PC-3 (cell line): ENCODE measurements at regions not wholly inside any gene's neighbourhood (a gene's known extent, or its start where the extent isn't known, plus 50 kb on each side); places are given as distances from the start of the nearest gene placed in this dataset.

Source experiments
- ATAC-seq: fragments of 200-7000 bp; cut with Tn5 transposase; 2 replicates; pipeline ENCODE4 v1.9.1; 2020; ENCODE audit warnings: mild to moderate bottlenecking, moderate library complexity
- BruUV-seq: library from RNA; stranded (reverse); fragments of 400-500 nt; replicated peaks from 2 replicates; lab custom pipeline; 2021; lab: Mats Ljungman, UMichigan
- CTCF ChIA-PET: fragments of 300-600 bp; sonication (Branson Sonifier 250); formaldehyde crosslinking; loops from one replicate; lab custom pipeline; 2022; ENCODE audit warnings: antibody characterized with exemption; lab: Charles Lee
- POLR2A ChIA-PET: fragments of 300-600 bp; sonication (Branson Sonifier 250); formaldehyde crosslinking; loops from one replicate; lab custom pipeline; 2022; ENCODE audit warnings: antibody characterized with exemption; ENCODE audit not compliant: unreplicated experiment; lab: Charles Lee
- DNase-seq: peaks from one replicate; pipeline ENCODE4 v3.0.0-alpha.2; 2015
- H2AFZ ChIP-seq: fragments of 300-600 bp; sonication (generic); 2 replicates; pipeline ENCODE4 v1.6.0; 2016; ENCODE audit warnings: antibody characterized with exemption, low read length
- H3F3A ChIP-seq: fragments of 300-600 bp; sonication (generic); one replicate; pipeline ENCODE4 v1.6.0; 2017; ENCODE audit warnings: antibody characterized with exemption, low read length, control low read depth, mild to moderate bottlenecking; ENCODE audit not compliant: unreplicated experiment
- H3K27ac ChIP-seq: fragments of 300-600 bp; sonication (generic); 2 replicates; pipeline ENCODE4 v1.5.1; 2016; ENCODE audit warnings: mild to moderate bottlenecking, low read length
- H3K27me3 ChIP-seq: fragments of 300-600 bp; sonication (generic); 2 replicates; pipeline ENCODE4 v1.6.1; 2016; ENCODE audit warnings: low read length, mixed read lengths
- H3K36me3 ChIP-seq: fragments of 300-600 bp; sonication (generic); 2 replicates; pipeline ENCODE4 v1.6.1; 2016; ENCODE audit warnings: low read depth, mixed run types, low read length, mixed read lengths
- H3K4me1 ChIP-seq: fragments of 300-600 bp; sonication (generic); 2 replicates; pipeline ENCODE4 v1.5.1; 2016; ENCODE audit warnings: low read length; ENCODE audit not compliant: insufficient read depth
- H3K4me2 ChIP-seq: fragments of 300-600 bp; sonication (generic); 2 replicates; pipeline ENCODE4 v1.6.0; 2016; ENCODE audit warnings: low read length
- H3K4me3 ChIP-seq: fragments of 300-600 bp; sonication (generic); 2 replicates; pipeline ENCODE4 v1.5.1; 2016; ENCODE audit warnings: mild to moderate bottlenecking, low read length, mixed read lengths
- H3K79me2 ChIP-seq: fragments of 300-600 bp; sonication (generic); 2 replicates; pipeline ENCODE4 v1.6.1; 2017; ENCODE audit warnings: low read length, mixed read lengths
- H3K9ac ChIP-seq: fragments of 300-600 bp; sonication (generic); 2 replicates; pipeline ENCODE4 v1.6.0; 2016; ENCODE audit warnings: mild to moderate bottlenecking, low read length
- H3K9me2 ChIP-seq: fragments of 300-600 bp; sonication (generic); replicated peaks from 2 replicates; pipeline ENCODE4 v1.6.1; 2016; ENCODE audit warnings: mixed run types, low read length, mixed read lengths
- H3K9me3 ChIP-seq: fragments of 300-600 bp; sonication (generic); 2 replicates; pipeline ENCODE4 v1.6.1; 2016; ENCODE audit warnings: low read length, mixed read lengths
- H4K20me1 ChIP-seq: fragments of 300-600 bp; sonication (generic); 2 replicates; pipeline ENCODE4 v1.6.1; 2016; ENCODE audit warnings: low read length, mixed read lengths
- EZH2 ChIP-seq: fragments of 300-600 bp; sonication (generic); IDR thresholded peaks from one replicate; pipeline ENCODE4 v1.6.1; 2017; ENCODE audit warnings: antibody characterized with exemption, mild to moderate bottlenecking, low read length; ENCODE audit not compliant: unreplicated experiment
- EZH2phosphoT487 ChIP-seq: fragments of 300-600 bp; sonication (generic); IDR thresholded peaks from 2 replicates; pipeline ENCODE4 v1.6.1; 2018; ENCODE audit warnings: mild to moderate bottlenecking, antibody characterized with exemption, low read length, borderline replicate concordance
- intact Hi-C: fragments of 100-400 bp; cut with micrococcal nuclease; formaldehyde crosslinking; loops from 2 replicates; pipeline ENCODE4 v1.9.0; 2023
- TF ChIP-seq, protein P1 (sequence below): fragments of 300-600 bp; sonication (generic); conservative IDR thresholded peaks from 2 replicates; pipeline ENCODE4 v1.5.1; 2017; ENCODE audit warnings: antibody characterized with exemption, low read depth, mild to moderate bottlenecking, low read length

DNA sequence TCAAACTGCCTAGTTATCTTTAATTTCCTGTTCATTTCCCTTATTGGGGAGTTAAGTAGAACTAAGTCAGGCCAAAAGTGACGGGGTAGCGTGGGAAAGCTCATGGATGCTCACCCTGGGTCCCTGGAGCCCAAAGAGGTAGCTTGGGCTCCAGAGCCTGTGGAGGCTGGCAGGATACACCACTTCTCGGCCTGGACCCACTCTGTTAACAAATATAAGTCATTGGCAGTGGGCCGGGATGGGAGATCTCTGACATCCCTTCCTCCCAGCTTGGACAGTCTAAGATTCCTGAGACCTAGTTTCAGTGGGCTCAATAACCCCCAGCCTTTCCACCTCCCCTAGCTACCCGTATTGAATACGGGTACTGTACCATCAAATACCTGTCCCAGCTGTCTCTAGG is 106.1 kb downstream of the EFNB1 start:
- intact Hi-C loops = loop anchor here (5.0 kb wide), 1 partner anchor 108 kb away; the partner anchor contains the start of gene EFNB1
- ChIA-PET POLR2A (interaction anchor here (0.5 kb wide), 1 partner anchor 11 kb away, joined by 3 read pairs; no protein-coding TSS in a partner anchor), CTCF (no interaction called here)
- no peaks in the 10 kb centered on the region for H3K79me2 ChIP-seq
- H4K20me1 ChIP-seq = no peaks in the 10 kb centered on the region
- H3F3A ChIP-seq = no peaks in the 10 kb centered on the region
- H3K27ac ChIP-seq = no peak overlapping the region
- TF ChIP-seq EZH2 = no peak
- no peak for TF ChIP-seq EZH2phosphoT487
- TF ChIP-seq, protein P1, sequence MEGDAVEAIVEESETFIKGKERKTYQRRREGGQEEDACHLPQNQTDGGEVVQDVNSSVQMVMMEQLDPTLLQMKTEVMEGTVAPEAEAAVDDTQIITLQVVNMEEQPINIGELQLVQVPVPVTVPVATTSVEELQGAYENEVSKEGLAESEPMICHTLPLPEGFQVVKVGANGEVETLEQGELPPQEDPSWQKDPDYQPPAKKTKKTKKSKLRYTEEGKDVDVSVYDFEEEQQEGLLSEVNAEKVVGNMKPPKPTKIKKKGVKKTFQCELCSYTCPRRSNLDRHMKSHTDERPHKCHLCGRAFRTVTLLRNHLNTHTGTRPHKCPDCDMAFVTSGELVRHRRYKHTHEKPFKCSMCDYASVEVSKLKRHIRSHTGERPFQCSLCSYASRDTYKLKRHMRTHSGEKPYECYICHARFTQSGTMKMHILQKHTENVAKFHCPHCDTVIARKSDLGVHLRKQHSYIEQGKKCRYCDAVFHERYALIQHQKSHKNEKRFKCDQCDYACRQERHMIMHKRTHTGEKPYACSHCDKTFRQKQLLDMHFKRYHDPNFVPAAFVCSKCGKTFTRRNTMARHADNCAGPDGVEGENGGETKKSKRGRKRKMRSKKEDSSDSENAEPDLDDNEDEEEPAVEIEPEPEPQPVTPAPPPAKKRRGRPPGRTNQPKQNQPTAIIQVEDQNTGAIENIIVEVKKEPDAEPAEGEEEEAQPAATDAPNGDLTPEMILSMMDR = no peak
- H3K9ac ChIP-seq = no peak overlapping the region
- no peak overlapping the region for H3K4me3 ChIP-seq
- H3K27me3 ChIP-seq = no peaks in the 10 kb centered on the region
- H3K9me3 ChIP-seq = no peaks in the 10 kb centered on the region
- no peak overlapping the region for H3K4me2 ChIP-seq
- no peak overlapping the region for H2AFZ ChIP-seq
- no peaks in the 10 kb centered on the region for H3K9me2 ChIP-seq
- H3K36me3 ChIP-seq = no peaks in the 10 kb centered on the region
- no peak for ATAC-seq
- no TSS peak for BruUV-seq
- peaks cover 35% of the 10 kb centered on the region for H3K4me1 ChIP-seq
- no peak for DNase-seq

DNA sequence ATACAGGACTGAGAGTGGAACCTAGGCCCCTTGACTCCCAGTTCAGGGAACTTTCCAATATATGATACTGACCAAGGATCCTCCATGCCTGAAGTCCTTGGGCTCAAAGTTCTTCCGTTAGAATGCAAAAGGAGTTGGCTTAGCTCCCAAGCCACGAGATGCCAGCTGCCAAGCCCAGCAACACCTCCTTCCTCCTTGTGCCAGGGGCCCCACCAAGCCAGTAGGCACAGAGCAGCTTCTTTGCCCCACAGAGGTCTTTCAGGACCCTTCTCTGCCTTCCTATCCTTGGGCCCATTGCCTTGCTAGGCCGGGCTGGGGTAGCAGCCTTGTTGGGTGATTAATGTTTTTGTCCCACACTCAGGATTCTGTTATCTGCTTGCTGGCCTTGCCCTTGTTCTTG is 105.6 kb downstream of the EFNB1 start:
- ATAC-seq (no peak), DNase-seq (no peak)
- no peaks in the 10 kb centered on the region for H3K79me2 ChIP-seq
- no peaks in the 10 kb centered on the region for H3K27me3 ChIP-seq
- BruUV-seq = no TSS peak
- ChIA-PET POLR2A (no interaction called here), CTCF (no interaction called here)
- no peak overlapping the region for H3K4me2 ChIP-seq
- H2AFZ ChIP-seq = no peak overlapping the region
- H3K4me1 ChIP-seq = peaks cover 40% of the 10 kb centered on the region
- no peaks in the 10 kb centered on the region for H3K36me3 ChIP-seq
- H4K20me1 ChIP-seq = no peaks in the 10 kb centered on the region
- intact Hi-C loops = loop anchor here (5.0 kb wide), 1 partner anchor 107 kb away; the partner anchor contains the start of gene EFNB1
- no peaks in the 10 kb centered on the region for H3F3A ChIP-seq
- no peak overlapping the region for H3K4me3 ChIP-seq
- H3K27ac ChIP-seq = no peak overlapping the region
- TF ChIP-seq EZH2 = no peak
- TF ChIP-seq, protein P1 = no peak
- H3K9ac ChIP-seq = no peak overlapping the region
- H3K9me2 ChIP-seq = no peaks in the 10 kb centered on the region
- H3K9me3 ChIP-seq = no peaks in the 10 kb centered on the region

DNA sequence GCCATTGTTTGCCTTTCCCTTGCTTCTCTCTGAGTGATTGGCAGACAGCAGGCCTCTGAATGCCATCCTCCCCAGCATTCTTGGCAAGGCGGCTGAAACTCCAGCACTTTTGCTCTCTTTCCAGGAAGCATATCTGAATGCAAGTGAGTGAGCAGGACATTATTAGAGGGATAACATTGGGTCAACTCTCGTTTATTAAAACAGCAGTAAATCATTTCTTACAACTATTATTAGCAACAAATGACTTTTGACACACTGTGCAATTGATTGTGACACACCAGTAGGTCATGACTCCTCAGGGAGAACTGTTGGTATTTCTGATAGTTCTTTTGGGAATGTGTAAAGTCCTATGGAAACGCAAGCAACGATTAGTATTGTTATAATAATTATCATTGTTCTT is 103.8 kb downstream of the EFNB1 start:
- POLR2A ChIA-PET = no interaction called here
- Histone ChIP-seq H3K27ac (peak overlapping the region; percentile 11; the same call in 1 of the 2 replicates), H3K79me2 (no peaks in the 10 kb centered on the region), H2AFZ (no peak overlapping the region), H3K27me3 (no peaks in the 10 kb centered on the region), H3K4me1 (peaks cover 42% of the 10 kb centered on the region), H4K20me1 (no peaks in the 10 kb centered on the region), H3F3A (no peaks in the 10 kb centered on the region), H3K4me2 (peak overlapping the region; percentile 4; the same call in 1 of the 2 replicates), H3K36me3 (no peaks in the 10 kb centered on the region), H3K9me2 (no peaks in the 10 kb centered on the region), H3K4me3 (no peak overlapping the region), H3K9ac (no peak overlapping the region), H3K9me3 (no peaks in the 10 kb centered on the region)
- BruUV-seq = no TSS peak
- no peak for ATAC-seq
- DNase-seq = peak; percentile 22
- CTCF ChIA-PET = no interaction called here
- intact Hi-C loops = loop anchor here (5.0 kb wide), 1 partner anchor 105 kb away; the partner anchor contains the start of gene EFNB1
- TF ChIP-seq, protein P1 = no peak
- TF ChIP-seq EZH2 = no peak
- no peak for TF ChIP-seq EZH2phosphoT487
